ES-I3 (cell line): ENCODE measurements at regions not wholly inside any gene's neighbourhood (a gene's known extent, or its start where the extent isn't known, plus 50 kb on each side); places are given as distances from the start of the nearest gene placed in this dataset.
"Not testable (repeated sequence)": the region's sequence is repeated elsewhere in the genome, so short reads cannot be mapped to it uniquely, and the experiment has no call there.

ENCODE experiments used
- H3K36me3 ChIP-seq: 2 replicates; pipeline ENCODE4 v1.6.1; 2013; ENCODE audit warnings: mild to moderate bottlenecking, low read length, control low read depth, moderate library complexity; ENCODE audit not compliant: insufficient read depth
- H3K4me1 ChIP-seq: 2 replicates; pipeline ENCODE4 v1.6.1; 2013; ENCODE audit warnings: mild to moderate bottlenecking, control low read depth, low read length; ENCODE audit not compliant: insufficient read depth
- H3K9ac ChIP-seq: 2 replicates; pipeline ENCODE4 v1.6.1; 2013; ENCODE audit warnings: low read depth, mild to moderate bottlenecking, low read length, moderate library complexity
- H3K9me3 ChIP-seq: 2 replicates; pipeline ENCODE4 v1.6.1; 2013; ENCODE audit warnings: mild to moderate bottlenecking, low read length, moderate library complexity; ENCODE audit not compliant: control insufficient read depth, insufficient read depth

- Histone ChIP-seq H3K36me3 (no peaks in the 10 kb centered on the region; the same call in none of the 2 replicates), H3K9me3 (no peaks in the 10 kb centered on the region), H3K9ac (no peak overlapping the region), H3K4me1 (no peaks in the 10 kb centered on the region)
Measured at GRCh38 chr6:144449218-144449617, 164.1 kb downstream of the UTRN start.

GRCh38 chr6:144449911-144450597, 164.9 kb downstream of the UTRN start:
- Histone ChIP-seq H3K36me3 (no peaks in the 10 kb centered on the region; the same call in none of the 2 replicates), H3K4me1 (no peaks in the 10 kb centered on the region), H3K9me3 (no peaks in the 10 kb centered on the region), H3K9ac (no peak overlapping the region)

GRCh38 chr6:144460327-144461095, 175.4 kb downstream of the UTRN start:
- Histone ChIP-seq H3K36me3 (peaks cover 7% of the 10 kb centered on the region), H3K9me3 (no peaks in the 10 kb centered on the region)

GRCh38 chr6:144462058-144462457, 176.9 kb downstream of the UTRN start:
- Histone ChIP-seq H3K36me3 (peaks cover 7% of the 10 kb centered on the region), H3K9me3 (no peaks in the 10 kb centered on the region), H3K9ac (no peak overlapping the region), H3K4me1 (peaks cover 3% of the 10 kb centered on the region; the same call in 1 of the 2 replicates)

More at GRCh38 chr6:144460327-144461095, 175.4 kb downstream of the UTRN start:
- Histone ChIP-seq H3K9ac (no peak overlapping the region), H3K4me1 (no peaks in the 10 kb centered on the region)

GRCh38 chr6:144466716-144467115, 181.6 kb downstream of the UTRN start:
- H3K36me3 ChIP-seq = no peaks in the 10 kb centered on the region
- H3K9ac ChIP-seq = no peak overlapping the region
- H3K4me1 ChIP-seq = peaks cover 13% of the 10 kb centered on the region; the same call in 1 of the 2 replicates
- H3K9me3 ChIP-seq = peaks cover 3% of the 10 kb centered on the region; the same call in 1 of the 2 replicates

- Histone ChIP-seq H3K9me3 (peaks cover 5% of the 10 kb centered on the region; the same call in 1 of the 2 replicates), H3K4me1 (peaks cover 13% of the 10 kb centered on the region; the same call in 1 of the 2 replicates), H3K36me3 (no peaks in the 10 kb centered on the region; the same call in 1 of the 2 replicates), H3K9ac (no peak overlapping the region)
Measured at GRCh38 chr6:144467172-144467762, 182.1 kb downstream of the UTRN start.

- Histone ChIP-seq H3K9me3 (peaks cover 5% of the 10 kb centered on the region; the same call in 1 of the 2 replicates), H3K9ac (no peak overlapping the region), H3K36me3 (no peaks in the 10 kb centered on the region; the same call in 1 of the 2 replicates), H3K4me1 (peaks cover 13% of the 10 kb centered on the region; the same call in 1 of the 2 replicates)
Measured at GRCh38 chr6:144467921-144468320, 182.8 kb downstream of the UTRN start.

- H3K9ac ChIP-seq = no peak overlapping the region
- H3K9me3 ChIP-seq = peaks cover 5% of the 10 kb centered on the region; the same call in 1 of the 2 replicates
- H3K36me3 ChIP-seq = no peaks in the 10 kb centered on the region; the same call in 1 of the 2 replicates
- peaks cover 13% of the 10 kb centered on the region; the same call in 1 of the 2 replicates for H3K4me1 ChIP-seq
Measured at GRCh38 chr6:144468709-144469108, 183.6 kb downstream of the UTRN start.

- Histone ChIP-seq H3K9me3 (peaks cover 5% of the 10 kb centered on the region; the same call in 1 of the 2 replicates), H3K36me3 (no peaks in the 10 kb centered on the region; the same call in 1 of the 2 replicates), H3K9ac (no peak overlapping the region), H3K4me1 (peaks cover 13% of the 10 kb centered on the region; the same call in 1 of the 2 replicates)
Measured at GRCh38 chr6:144469144-144469575, 184.0 kb downstream of the UTRN start.

- not testable (repeated sequence) for H3K9ac ChIP-seq, H3K36me3 ChIP-seq, H3K9me3 ChIP-seq
- H3K4me1 ChIP-seq = peaks cover 13% of the 10 kb centered on the region; the same call in 1 of the 2 replicates
Measured at GRCh38 chr6:144470201-144470600, 185.1 kb downstream of the UTRN start.

- H3K36me3 ChIP-seq = no peaks in the 10 kb centered on the region; the same call in 1 of the 2 replicates
- no peak overlapping the region for H3K9ac ChIP-seq
- peaks cover 10% of the 10 kb centered on the region; the same call in 1 of the 2 replicates for H3K4me1 ChIP-seq
- peaks cover 5% of the 10 kb centered on the region; the same call in 1 of the 2 replicates for H3K9me3 ChIP-seq
Measured at GRCh38 chr6:144471986-144472385, 186.9 kb downstream of the UTRN start.

GRCh38 chr6:144474290-144474689, 189.2 kb downstream of the UTRN start:
- Histone ChIP-seq H3K9me3 (0 out of 2 replicates have a peak, but pooled peaks cover 5% of the 10 kb centered on the region), H3K9ac (no peak overlapping the region), H3K4me1 (no peaks in the 10 kb centered on the region), H3K36me3 (no peaks in the 10 kb centered on the region; the same call in 1 of the 2 replicates)

- no peaks in the 10 kb centered on the region; the same call in 1 of the 2 replicates for H3K36me3 ChIP-seq
- H3K4me1 ChIP-seq = no peaks in the 10 kb centered on the region
- 0 out of 2 replicates have a peak, but pooled peaks cover 5% of the 10 kb centered on the region for H3K9me3 ChIP-seq
- H3K9ac ChIP-seq = no peak overlapping the region
Measured at GRCh38 chr6:144474904-144475303, 189.8 kb downstream of the UTRN start.

GRCh38 chr6:144475411-144475810, 190.3 kb downstream of the UTRN start:
- H3K36me3 ChIP-seq = no peaks in the 10 kb centered on the region; the same call in 1 of the 2 replicates
- H3K9ac ChIP-seq = no peak overlapping the region
- H3K9me3 ChIP-seq = 0 out of 2 replicates have a peak, but pooled peaks cover 5% of the 10 kb centered on the region
- no peaks in the 10 kb centered on the region for H3K4me1 ChIP-seq
